ENCODE measurements at regions not wholly inside any gene's neighbourhood (a gene's known extent, or its start where the extent isn't known, plus 50 kb on each side); places are given as distances from the start of the nearest gene placed in this dataset.
A peak's percentile ranks its signal among the peaks of the same experiment; 100 is the strongest.

DNA sequence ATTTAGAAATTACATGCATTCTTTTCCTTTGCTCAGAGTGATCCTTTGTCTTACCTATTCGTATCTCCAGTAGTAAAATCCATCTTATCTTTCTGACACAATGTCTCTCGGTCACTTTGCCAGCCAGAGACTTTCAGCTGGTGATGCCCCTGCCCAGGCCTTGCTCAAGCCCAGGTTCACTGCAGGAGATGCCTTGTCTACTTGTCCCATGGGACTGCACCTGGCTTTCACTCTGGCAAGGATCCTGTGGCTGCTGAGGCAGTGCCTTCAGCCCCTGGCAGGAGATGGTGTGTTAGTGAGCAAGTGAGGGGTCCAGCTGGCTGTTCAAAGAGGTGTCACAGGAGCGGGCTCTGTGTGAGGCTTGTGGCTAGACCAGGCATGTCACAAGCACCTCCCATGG, 1268.9 kb downstream of the OTOL1 start:
- POLR2A ChIA-PET: no interaction called here
- FAIRE-seq: no peak
- TF ChIP-seq PHF8 (IDR thresholded peaks at IDR 0.05; ENCODE audit: borderline replicate concordance, low read depth): no peak
- TF ChIP-seq JUN (IDR thresholded peaks at IDR 0.05): no peak
- TF ChIP-seq ZSCAN20 (CRISPR knock-in tag; IDR thresholded peaks at IDR 0.05): no peak
- TF ChIP-seq ZNF302 (CRISPR knock-in tag; IDR thresholded peaks at IDR 0.05): no peak
- no peak for TF ChIP-seq NFE2L2 (conservative IDR thresholded peaks at IDR 0.05; ENCODE audit: low read length)
- TF ChIP-seq KDM5A (IDR thresholded peaks at IDR 0.05): no peak
- no peak for TF ChIP-seq POLR2AphosphoS2 (conservative IDR thresholded peaks at IDR 0.05; ENCODE audit: low read length)
- WGBS (ENCODE audit: missing lambda C conversion rate): 63% methylated on average over 3 of the region's 3 CpGs
- no peak for DNase-seq (ENCODE audit: low read depth in 1 of 2, low spot score in 1 of 2)
- no peak overlapping the region for H3K4me3 ChIP-seq
- 0 out of 3 replicates have a peak, but pooled peaks cover 6% of the 10 kb centered on the region for H3K4me1 ChIP-seq
- CTCF ChIA-PET: no interaction called here
- H3K27ac ChIP-seq: peak overlapping the region in 1 of 2 experiments; percentile 58; a peak in 2 of 6 replicates
- peaks cover 8% of the 10 kb centered on the region; the same call in 1 of the 3 replicates for H3K9me3 ChIP-seq
- no peak overlapping the region for H3K4me2 ChIP-seq
- no peak for ATAC-seq

DNA sequence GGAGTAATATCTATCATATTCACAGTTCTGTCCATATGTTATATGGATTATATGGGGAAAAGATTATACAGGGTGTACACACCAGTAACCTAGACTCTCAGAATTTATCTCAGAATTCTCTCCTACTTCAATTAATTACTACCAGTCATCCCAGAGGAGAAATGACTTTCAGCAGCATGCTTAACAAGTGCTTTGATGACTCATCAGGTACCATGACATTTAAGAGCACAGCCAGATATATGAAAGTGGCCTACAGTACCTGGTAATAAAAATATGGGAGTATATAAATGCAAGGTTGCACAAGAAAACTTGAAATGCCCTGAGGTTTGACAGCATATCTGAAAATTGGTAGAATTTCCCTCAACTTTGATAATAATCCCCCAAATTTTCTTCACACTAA, 1273.0 kb downstream of the OTOL1 start:
- ChIA-PET CTCF (no interaction called here), POLR2A (no interaction called here)
- Histone ChIP-seq H3K4me2 (no peak overlapping the region), H3K4me1 (0 out of 3 replicates have a peak, but pooled peaks cover under 1% of the 10 kb centered on the region), H3K4me3 (no peak overlapping the region), H3K9me3 (peaks cover 8% of the 10 kb centered on the region; the same call in 1 of the 3 replicates), H3K27ac (no peak overlapping the region)
- ATAC-seq (no peak), FAIRE-seq (no peak), DNase-seq (ENCODE audit: low read depth in 1 of 2, low spot score in 1 of 2) (no peak)
- TF ChIP-seq FOSL2 (IDR thresholded peaks at IDR 0.05): no peak
- TF ChIP-seq FOSL2 (CRISPR knock-in tag; IDR thresholded peaks at IDR 0.05): peak; percentile 80
- TF ChIP-seq PHF8 (IDR thresholded peaks at IDR 0.05; ENCODE audit: borderline replicate concordance, low read depth): no peak

DNA sequence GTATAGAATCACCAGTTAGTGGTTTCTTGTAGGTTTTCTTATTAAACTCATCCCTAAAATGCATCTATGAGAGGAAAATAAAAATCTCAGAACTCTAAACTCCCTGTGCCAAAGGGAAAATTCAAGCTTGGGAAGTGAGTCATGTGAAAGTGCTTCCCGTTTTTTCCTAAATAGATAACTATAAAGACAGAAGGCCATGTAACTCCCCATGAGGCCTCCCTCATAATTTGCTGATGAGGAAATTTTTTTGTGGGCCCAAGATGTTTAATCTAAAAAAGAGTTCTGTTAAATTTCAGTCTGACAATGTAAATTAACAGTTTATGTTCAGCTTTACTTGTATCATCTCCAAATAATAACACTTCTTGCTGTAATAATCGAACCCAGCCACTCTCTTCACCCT, 1273.9 kb downstream of the OTOL1 start:
- H3K9me3 ChIP-seq: peaks cover 8% of the 10 kb centered on the region; the same call in 1 of the 3 replicates
- DNase-seq (ENCODE audit: low read depth in 1 of 2, low spot score in 1 of 2) (no peak), FAIRE-seq (no peak), ATAC-seq (no peak)
- ChIA-PET POLR2A (no interaction called here), CTCF (no interaction called here)
- H3K27ac ChIP-seq: no peak overlapping the region
- H3K4me3 ChIP-seq: no peak overlapping the region
- 44% methylated on average over 2 of the region's 2 CpGs for WGBS (ENCODE audit: missing lambda C conversion rate)
- H3K4me2 ChIP-seq: no peak overlapping the region
- TF ChIP-seq RAD21 (conservative IDR thresholded peaks at IDR 0.05 in 1 of 2, IDR thresholded peaks at IDR 0.05 in 1 of 2): no peak
- no peak for TF ChIP-seq ZNF302 (CRISPR knock-in tag; IDR thresholded peaks at IDR 0.05)
- no peak for TF ChIP-seq SMC3 (IDR thresholded peaks at IDR 0.05)
- no peak for TF ChIP-seq HOXB13 (CRISPR knock-in tag; IDR thresholded peaks at IDR 0.05; ENCODE audit: low read depth)
- TF ChIP-seq MAFK (IDR thresholded peaks at IDR 0.05; ENCODE audit: partially characterized antibody): peak; percentile 30
- H3K4me1 ChIP-seq: no peaks in the 10 kb centered on the region

DNA sequence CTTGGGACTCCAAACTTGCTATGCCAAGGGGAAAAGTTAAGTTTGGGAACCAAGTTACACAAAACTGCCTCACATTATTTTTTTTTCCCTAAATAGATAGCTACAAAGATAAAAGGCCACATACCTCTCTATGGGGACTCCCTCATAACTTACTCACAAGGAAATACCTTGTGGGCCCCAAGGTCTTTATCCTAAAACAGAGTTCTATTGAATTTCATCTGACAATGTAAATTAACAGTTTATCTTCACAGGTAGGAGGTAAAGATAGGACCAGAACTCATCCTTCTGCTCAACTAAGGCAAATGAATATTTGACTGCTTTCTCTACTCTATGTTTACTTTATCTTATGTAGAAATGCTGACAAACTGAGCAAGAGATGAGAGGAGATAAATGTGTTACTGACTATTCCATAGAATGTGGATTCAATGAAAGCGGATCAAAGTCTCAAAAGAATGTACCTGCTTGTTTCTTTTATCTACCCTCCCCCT, 1278.0 kb downstream of the OTOL1 start:
- Histone ChIP-seq H3K27ac (no peak overlapping the region), H3K4me3 (no peak overlapping the region), H3K4me1 (no peaks in the 10 kb centered on the region), H3K9me3 (no peaks in the 10 kb centered on the region), H3K4me2 (no peak overlapping the region)
- TF ChIP-seq TP53 (CRISPR knock-in tag; IDR thresholded peaks at IDR 0.05): no peak
- TF ChIP-seq, protein P1, sequence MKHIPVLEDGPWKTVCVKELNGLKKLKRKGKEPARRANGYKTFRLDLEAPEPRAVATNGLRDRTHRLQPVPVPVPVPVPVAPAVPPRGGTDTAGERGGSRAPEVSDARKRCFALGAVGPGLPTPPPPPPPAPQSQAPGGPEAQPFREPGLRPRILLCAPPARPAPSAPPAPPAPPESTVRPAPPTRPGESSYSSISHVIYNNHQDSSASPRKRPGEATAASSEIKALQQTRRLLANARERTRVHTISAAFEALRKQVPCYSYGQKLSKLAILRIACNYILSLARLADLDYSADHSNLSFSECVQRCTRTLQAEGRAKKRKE (CRISPR knock-in tag; IDR thresholded peaks at IDR 0.05; ENCODE audit: low read depth): no peak
- no peak for TF ChIP-seq KDM5A (IDR thresholded peaks at IDR 0.05)
- TF ChIP-seq NPAS2 (CRISPR knock-in tag; IDR thresholded peaks at IDR 0.05; ENCODE audit: borderline replicate concordance): no peak
- TF ChIP-seq CHD2 (IDR thresholded peaks at IDR 0.05; ENCODE audit: low read length, partially characterized antibody): no peak
- TF ChIP-seq FOSL2 (IDR thresholded peaks at IDR 0.05): no peak
- no peak for TF ChIP-seq FOSL2 (CRISPR knock-in tag; IDR thresholded peaks at IDR 0.05)
- TF ChIP-seq FOSB (CRISPR knock-in tag; IDR thresholded peaks at IDR 0.05): no peak
- TF ChIP-seq, protein P2, sequence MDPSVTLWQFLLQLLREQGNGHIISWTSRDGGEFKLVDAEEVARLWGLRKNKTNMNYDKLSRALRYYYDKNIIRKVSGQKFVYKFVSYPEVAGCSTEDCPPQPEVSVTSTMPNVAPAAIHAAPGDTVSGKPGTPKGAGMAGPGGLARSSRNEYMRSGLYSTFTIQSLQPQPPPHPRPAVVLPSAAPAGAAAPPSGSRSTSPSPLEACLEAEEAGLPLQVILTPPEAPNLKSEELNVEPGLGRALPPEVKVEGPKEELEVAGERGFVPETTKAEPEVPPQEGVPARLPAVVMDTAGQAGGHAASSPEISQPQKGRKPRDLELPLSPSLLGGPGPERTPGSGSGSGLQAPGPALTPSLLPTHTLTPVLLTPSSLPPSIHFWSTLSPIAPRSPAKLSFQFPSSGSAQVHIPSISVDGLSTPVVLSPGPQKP (IDR thresholded peaks at IDR 0.05; ENCODE audit: low read depth, low read length): no peak
- TF ChIP-seq CEBPB (IDR thresholded peaks at IDR 0.05): no peak
- TF ChIP-seq ZFP36 (IDR thresholded peaks at IDR 0.05; ENCODE audit: borderline replicate concordance, partially characterized antibody): no peak
- TF ChIP-seq EHMT2 (IDR thresholded peaks at IDR 0.05; ENCODE audit: low read depth): no peak
- ChIA-PET POLR2A (no interaction called here), CTCF (no interaction called here)
- ATAC-seq (no peak), FAIRE-seq (no peak), DNase-seq (ENCODE audit: low read depth in 1 of 2, low spot score in 1 of 2) (no peak)
- 95% methylated on average over 1 of the region's 1 CpG for WGBS (ENCODE audit: missing lambda C conversion rate)

Data from A549 (cell line).